Hepatocyte (in vitro differentiated cells): ENCODE measurements at regions not wholly inside any gene's neighbourhood (a gene's known extent, or its start where the extent isn't known, plus 50 kb on each side); places are given as distances from the start of the nearest gene placed in this dataset.

Source experiments
- DNase-seq: peaks from one replicate; pipeline ENCODE4 v3.0.0-alpha.2; 2016; ENCODE audit warnings: low spot score
- H2AFZ ChIP-seq: fragments of 200-600 bp; sonication (generic); 2 replicates; pipeline ENCODE4 v1.6.0; 2016; ENCODE audit warnings: antibody characterized with exemption, mild to moderate bottlenecking
- H3K27ac ChIP-seq: fragments of 200-600 bp; sonication (generic); 2 replicates; pipeline ENCODE4 v1.5.1; 2016; ENCODE audit warnings: mild to moderate bottlenecking
- H3K27me3 ChIP-seq: fragments of 200-600 bp; sonication (generic); 2 replicates; pipeline ENCODE4 v1.6.1; 2016
- H3K36me3 ChIP-seq: fragments of 200-600 bp; sonication (generic); replicated peaks from 2 replicates; pipeline ENCODE4 v1.5.1; 2016; ENCODE audit warnings: low read depth; ENCODE audit not compliant: insufficient read depth
- H3K4me1 ChIP-seq: fragments of 200-600 bp; sonication (generic); 2 replicates; pipeline ENCODE4 v1.5.1; 2016; ENCODE audit warnings: mild to moderate bottlenecking, moderate library complexity; ENCODE audit not compliant: insufficient read depth
- H3K4me2 ChIP-seq: fragments of 200-600 bp; sonication (generic); 2 replicates; pipeline ENCODE4 v1.6.0; 2016
- H3K4me3 ChIP-seq: fragments of 200-600 bp; sonication (generic); 2 replicates; pipeline ENCODE4 v1.5.1; 2016; ENCODE audit warnings: mild to moderate bottlenecking
- H3K79me2 ChIP-seq: fragments of 200-600 bp; sonication (generic); 2 replicates; pipeline ENCODE4 v1.6.0; 2017; ENCODE audit warnings: mild to moderate bottlenecking
- H3K9me2 ChIP-seq: fragments of 200-600 bp; sonication (generic); replicated peaks from 2 replicates; pipeline ENCODE4 v1.6.0; 2017; ENCODE audit warnings: mild to moderate bottlenecking; ENCODE audit not compliant: insufficient read depth
- H3K9me3 ChIP-seq: fragments of 200-600 bp; sonication (generic); 2 replicates; pipeline ENCODE4 v1.5.1; 2016; ENCODE audit warnings: low read depth, mild to moderate bottlenecking
- H4K20me1 ChIP-seq: fragments of 200-600 bp; sonication (generic); 2 replicates; pipeline ENCODE4 v1.6.0; 2016; ENCODE audit warnings: mild to moderate bottlenecking; ENCODE audit not compliant: insufficient read depth, poor library complexity, severe bottlenecking
- CTCF ChIP-seq: fragments of 200-600 bp; sonication (generic); IDR thresholded peaks from 2 replicates; pipeline ENCODE4 v1.5.1; 2016; ENCODE audit warnings: antibody characterized with exemption, mild to moderate bottlenecking; ENCODE audit not compliant: poor library complexity
- EZH2 ChIP-seq: fragments of 200-600 bp; sonication (generic); IDR thresholded peaks from 2 replicates; pipeline ENCODE4 v1.6.1; 2016; ENCODE audit warnings: antibody characterized with exemption, mild to moderate bottlenecking, borderline replicate concordance
- EZH2phosphoT487 ChIP-seq: fragments of 200-600 bp; sonication (generic); IDR thresholded peaks from one replicate; pipeline ENCODE4 v1.6.1; 2018; ENCODE audit warnings: antibody characterized with exemption, mild to moderate bottlenecking, low read depth, moderate library complexity; ENCODE audit not compliant: unreplicated experiment, severe bottlenecking
- WGBS: methylation state at CpG from one replicate; pipeline ENCODE4 v1.1.6; 2016; ENCODE audit warnings: low lambda C conversion rate; ENCODE audit errors: missing lambda C conversion rate; 5-methylcytosine and 5-hydroxymethylcytosine counted together

- Histone ChIP-seq H3K36me3 (no peaks in the 10 kb centered on the region), H3K9me2 (no peaks in the 10 kb centered on the region)
Observed at GRCh38 chr5:118439831-118440230, 548.5 kb downstream of the DTWD2 start.

GRCh38 chr5:118435131-118435530 lies 553.2 kb downstream of the DTWD2 start:
- no peak overlapping the region for H3K4me3 ChIP-seq
- H4K20me1 ChIP-seq, result no peaks in the 10 kb centered on the region
- no peak overlapping the region for H3K4me2 ChIP-seq
- H3K36me3 ChIP-seq, result no peaks in the 10 kb centered on the region
- TF ChIP-seq EZH2phosphoT487 (no peak), EZH2 (no peak), CTCF (no peak)
- no peak overlapping the region for H3K27ac ChIP-seq
- H2AFZ ChIP-seq, result no peak overlapping the region
- no peaks in the 10 kb centered on the region for H3K4me1 ChIP-seq
- no peaks in the 10 kb centered on the region for H3K27me3 ChIP-seq
- no peaks in the 10 kb centered on the region for H3K9me2 ChIP-seq
- no peaks in the 10 kb centered on the region for H3K79me2 ChIP-seq
- DNase-seq, result no peak
- WGBS, result 82% methylated on average over 4 of the region's 4 CpGs
- no peaks in the 10 kb centered on the region for H3K9me3 ChIP-seq

More at GRCh38 chr5:118439831-118440230, 548.5 kb downstream of the DTWD2 start:
- Histone ChIP-seq H3K27me3 (no peaks in the 10 kb centered on the region), H2AFZ (no peak overlapping the region), H3K27ac (no peak overlapping the region), H3K4me3 (no peak overlapping the region), H3K9me3 (no peaks in the 10 kb centered on the region), H3K79me2 (no peaks in the 10 kb centered on the region), H4K20me1 (no peaks in the 10 kb centered on the region), H3K4me1 (no peaks in the 10 kb centered on the region), H3K4me2 (no peak overlapping the region)
- no peak for TF ChIP-seq EZH2phosphoT487
- TF ChIP-seq EZH2, result no peak
- no peak for TF ChIP-seq CTCF
- DNase-seq, result no peak
- 28% methylated on average over 2 of the region's 2 CpGs for WGBS

GRCh38 chr5:118434522-118434921 lies 553.8 kb downstream of the DTWD2 start:
- no peak overlapping the region for H3K4me2 ChIP-seq
- no peaks in the 10 kb centered on the region for H4K20me1 ChIP-seq
- H3K9me3 ChIP-seq, result no peaks in the 10 kb centered on the region
- no peaks in the 10 kb centered on the region for H3K4me1 ChIP-seq
- H3K27ac ChIP-seq, result no peak overlapping the region
- H3K27me3 ChIP-seq, result no peaks in the 10 kb centered on the region
- H3K4me3 ChIP-seq, result no peak overlapping the region
- TF ChIP-seq EZH2phosphoT487, result no peak
- TF ChIP-seq EZH2, result no peak
- TF ChIP-seq CTCF, result no peak
- no peak overlapping the region for H2AFZ ChIP-seq
- DNase-seq, result no peak
- WGBS, result 91% methylated on average over 2 of the region's 2 CpGs
- H3K36me3 ChIP-seq, result no peaks in the 10 kb centered on the region
- no peaks in the 10 kb centered on the region for H3K9me2 ChIP-seq
- no peaks in the 10 kb centered on the region for H3K79me2 ChIP-seq

GRCh38 chr5:118430076-118430475 lies 558.3 kb downstream of the DTWD2 start:
- no peak for DNase-seq
- TF ChIP-seq EZH2phosphoT487 (no peak), CTCF (no peak), EZH2 (no peak)
- Histone ChIP-seq H3K9me2 (no peaks in the 10 kb centered on the region), H3K4me3 (no peak overlapping the region), H3K27ac (no peak overlapping the region), H3K4me2 (no peak overlapping the region), H4K20me1 (no peaks in the 10 kb centered on the region), H3K4me1 (no peaks in the 10 kb centered on the region), H2AFZ (no peak overlapping the region), H3K27me3 (no peaks in the 10 kb centered on the region), H3K79me2 (no peaks in the 10 kb centered on the region), H3K36me3 (no peaks in the 10 kb centered on the region), H3K9me3 (no peaks in the 10 kb centered on the region)
- 97% methylated on average over 2 of the region's 2 CpGs for WGBS
